H1 (cell line): ENCODE measurements at regions not wholly inside any gene's neighbourhood (a gene's known extent, or its start where the extent isn't known, plus 50 kb on each side); places are given as distances from the start of the nearest gene placed in this dataset.

Experiments used
- EZH2 ChIP-seq: fragments of 200-600 bp; sonication (generic); IDR thresholded peaks from 2 replicates; pipeline ENCODE4 v1.7.1; 2012; ENCODE audit warnings: low read depth, mild to moderate bottlenecking, moderate library complexity, low read length, inconsistent platforms; ENCODE audit not compliant: severe bottlenecking
- JUND ChIP-seq: IDR thresholded peaks from 2 replicates; pipeline ENCODE4 v1.6.1; 2011; ENCODE audit warnings: mild to moderate bottlenecking, improper control_type of control experiment, low read length
- POU5F1 ChIP-seq: IDR thresholded peaks from 2 replicates; pipeline ENCODE4 v1.6.1; 2011; ENCODE audit warnings: low read depth, mild to moderate bottlenecking, low read length, moderate library complexity
- RFX5 ChIP-seq: IDR thresholded peaks from 2 replicates; pipeline ENCODE4 v1.6.1; 2011; ENCODE audit warnings: low read depth, low read length, improper control_type of control experiment, borderline replicate concordance
- SIRT6 ChIP-seq: IDR thresholded peaks from one replicate; pipeline ENCODE4 v1.7.1; 2012; ENCODE audit warnings: low read length, inconsistent platforms
- SUZ12 ChIP-seq: fragments of 200-600 bp; sonication (generic); IDR thresholded peaks from 2 replicates; pipeline ENCODE4 v1.6.1; 2012; ENCODE audit warnings: mild to moderate bottlenecking, inconsistent platforms, low read length, moderate library complexity, mixed read lengths
- TAF1 ChIP-seq: IDR thresholded peaks from 2 replicates; pipeline ENCODE4 v1.6.1; 2011; ENCODE audit warnings: mild to moderate bottlenecking, low read depth, low read length
- YY1 ChIP-seq: IDR thresholded peaks from 2 replicates; pipeline ENCODE4 v1.6.1; 2011; ENCODE audit warnings: low read depth, mild to moderate bottlenecking, low read length
- TF ChIP-seq, protein P1 (sequence below), 3 experiments: IDR thresholded peaks; 1 replicate in 2 of 3; 2 replicates in 1 of 3; pipeline versions ENCODE4 v1.5.1 to v1.6.1; 2011; ENCODE audit warnings: low read length in 3 of 3, mild to moderate bottlenecking in 3 of 3, inconsistent platforms in 2 of 3, low read depth in 1 of 3, moderate library complexity in 1 of 3; ENCODE audit not compliant: insufficient read depth in 1 of 3; ENCODE audit errors: control extremely low read depth in 1 of 3

GRCh38 chr5:114255260-114255659 is 106.6 kb upstream of the KCNN2 start:
- TF ChIP-seq, protein P1, sequence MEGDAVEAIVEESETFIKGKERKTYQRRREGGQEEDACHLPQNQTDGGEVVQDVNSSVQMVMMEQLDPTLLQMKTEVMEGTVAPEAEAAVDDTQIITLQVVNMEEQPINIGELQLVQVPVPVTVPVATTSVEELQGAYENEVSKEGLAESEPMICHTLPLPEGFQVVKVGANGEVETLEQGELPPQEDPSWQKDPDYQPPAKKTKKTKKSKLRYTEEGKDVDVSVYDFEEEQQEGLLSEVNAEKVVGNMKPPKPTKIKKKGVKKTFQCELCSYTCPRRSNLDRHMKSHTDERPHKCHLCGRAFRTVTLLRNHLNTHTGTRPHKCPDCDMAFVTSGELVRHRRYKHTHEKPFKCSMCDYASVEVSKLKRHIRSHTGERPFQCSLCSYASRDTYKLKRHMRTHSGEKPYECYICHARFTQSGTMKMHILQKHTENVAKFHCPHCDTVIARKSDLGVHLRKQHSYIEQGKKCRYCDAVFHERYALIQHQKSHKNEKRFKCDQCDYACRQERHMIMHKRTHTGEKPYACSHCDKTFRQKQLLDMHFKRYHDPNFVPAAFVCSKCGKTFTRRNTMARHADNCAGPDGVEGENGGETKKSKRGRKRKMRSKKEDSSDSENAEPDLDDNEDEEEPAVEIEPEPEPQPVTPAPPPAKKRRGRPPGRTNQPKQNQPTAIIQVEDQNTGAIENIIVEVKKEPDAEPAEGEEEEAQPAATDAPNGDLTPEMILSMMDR (IDR thresholded peaks at IDR 0.05; ENCODE audit: control extremely low read depth in 1 of 3, insufficient read depth in 1 of 3, low read depth in 1 of 3, low read length in 3 of 3): no peak
- TF ChIP-seq YY1 (no peak), TAF1 (no peak), SUZ12 (no peak), SIRT6 (no peak), JUND (no peak), POU5F1 (no peak), EZH2 (no peak), RFX5 (no peak)
